ENCODE measurements at regions not wholly inside any gene's neighbourhood (a gene's known extent, or its start where the extent isn't known, plus 50 kb on each side); places are given as distances from the start of the nearest gene placed in this dataset.

GRCh38 chr1:38522915-38523567 lies 336.5 kb downstream of the RRAGC start:
- no peak for TF ChIP-seq MXD4 (CRISPR knock-in tag; IDR thresholded peaks at IDR 0.05; ENCODE audit: borderline replicate concordance)
- TF ChIP-seq CTCF (IDR thresholded peaks at IDR 0.05), result no peak
- TF ChIP-seq CREB1 (CRISPR knock-in tag; IDR thresholded peaks at IDR 0.05), result no peak
- TF ChIP-seq ATF2 (CRISPR knock-in tag; IDR thresholded peaks at IDR 0.05; ENCODE audit: borderline replicate concordance, low read depth), result no peak
- TF ChIP-seq IRF2 (CRISPR knock-in tag; IDR thresholded peaks at IDR 0.05; ENCODE audit: borderline replicate concordance, low read depth), result no peak
- no peak for TF ChIP-seq RORB (CRISPR knock-in tag; IDR thresholded peaks at IDR 0.05)
- TF ChIP-seq MLX (CRISPR knock-in tag; IDR thresholded peaks at IDR 0.05), result no peak

Measured in WTC11 (cell line).